SK-N-SH (cell line): ENCODE measurements at regions not wholly inside any gene's neighbourhood (a gene's known extent, or its start where the extent isn't known, plus 50 kb on each side); places are given as distances from the start of the nearest gene placed in this dataset.

ENCODE experiments used
- CTCF ChIA-PET: fragments of 300-600, 350-600 bp; formaldehyde crosslinking; extraction: SDS; loops from one replicate; lab custom pipeline; 2021; lab: Yijun Ruan, JAX
- POLR2A ChIA-PET: fragments of 350-600 bp; sonication (Branson Sonifier 250); formaldehyde crosslinking; extraction: SDS; loops from one replicate; lab custom pipeline; 2020; ENCODE audit warnings: antibody characterized with exemption, inconsistent platforms; lab: Yijun Ruan, JAX
- DNase-seq: peaks from one replicate; pipeline ENCODE4 v3.0.0; 2012
- H2AFZ ChIP-seq: fragments of 200-600 bp; sonication (generic); 2 replicates; pipeline ENCODE4 v1.8.1; 2016; ENCODE audit warnings: antibody characterized with exemption, mild to moderate bottlenecking, low read depth
- H3F3A ChIP-seq: fragments of 200-600 bp; sonication (generic); replicated peaks from 2 replicates; pipeline ENCODE3; 2016; ENCODE audit warnings: antibody characterized with exemption, mild to moderate bottlenecking; ENCODE audit not compliant: insufficient read depth
- H3K27ac ChIP-seq, 2 experiments: fragments of 200-500 bp in 1 of 2; fragments of 200-600 bp in 1 of 2; sonication (Bioruptor generic) in 1 of 2; sonication (generic), shearing (Covaris generic) in 1 of 2; 2 replicates each; pipeline versions ENCODE4 v1.5.1 to v1.6.1; 2014 to 2016; ENCODE audit warnings: low read depth in 2 of 2, inconsistent platforms in 1 of 2, low read length in 1 of 2, mild to moderate bottlenecking in 1 of 2, mixed read lengths in 1 of 2
- H3K27me3 ChIP-seq: fragments of 200-600 bp; sonication (generic), shearing (Covaris generic); 2 replicates; pipeline ENCODE4 v1.6.1; 2016; ENCODE audit warnings: mixed run types; ENCODE audit not compliant: insufficient read depth
- H3K36me3 ChIP-seq, 2 experiments: fragments of 200-500 bp in 1 of 2; fragments of 200-600 bp in 1 of 2; sonication (Bioruptor generic) in 1 of 2; sonication (generic) in 1 of 2; replicated peaks in 1 of 2; 2 replicates each; pipeline versions ENCODE3 to v1.5.1; 2014 to 2016; ENCODE audit warnings: low read length in 1 of 2, mild to moderate bottlenecking in 1 of 2; ENCODE audit not compliant: insufficient read depth in 2 of 2, control insufficient read depth in 1 of 2
- H3K4me1 ChIP-seq, 2 experiments: fragments of 200-500 bp in 1 of 2; fragments of 200-600 bp in 1 of 2; sonication (Bioruptor generic) in 1 of 2; sonication (generic), shearing (Covaris generic) in 1 of 2; 2 replicates each; pipeline versions ENCODE4 v1.5.1 to v1.6.1; 2014 to 2016; ENCODE audit warnings: low read depth in 1 of 2, low read length in 1 of 2, mixed run types in 1 of 2; ENCODE audit not compliant: insufficient read depth in 2 of 2, control insufficient read depth in 1 of 2
- H3K4me2 ChIP-seq: fragments of 200-600 bp; sonication (generic), shearing (Covaris generic); 2 replicates; pipeline ENCODE4 v1.6.1; 2017; ENCODE audit warnings: mixed run types
- H3K4me3 ChIP-seq, 2 experiments: fragments of 200-500 bp in 1 of 2; fragments of 200-600 bp in 1 of 2; sonication (Bioruptor generic) in 1 of 2; sonication (generic), shearing (Covaris generic) in 1 of 2; 2 replicates each; pipeline versions ENCODE4 v1.5.1 to v1.8.1; 2014 to 2016; ENCODE audit warnings: low read depth in 2 of 2, inconsistent platforms in 1 of 2, low read length in 1 of 2, mild to moderate bottlenecking in 1 of 2, mixed read lengths in 1 of 2, moderate library complexity in 1 of 2
- H3K79me2 ChIP-seq: fragments of 200-600 bp; sonication (generic); 2 replicates; pipeline ENCODE4 v1.8.1; 2017; ENCODE audit warnings: mild to moderate bottlenecking; ENCODE audit not compliant: insufficient read depth
- H3K9ac ChIP-seq: fragments of 200-600 bp; sonication (generic); 2 replicates; pipeline ENCODE4 v1.6.1; 2017; ENCODE audit warnings: mixed run types
- H3K9me2 ChIP-seq: fragments of 200-600 bp; sonication (generic); 2 replicates; pipeline ENCODE4 v1.6.1; 2017; ENCODE audit warnings: mixed run types
- H3K9me3 ChIP-seq: fragments of 200-600 bp; sonication (generic); 2 replicates; pipeline ENCODE4 v1.6.1; 2017; ENCODE audit warnings: mixed run types, mild to moderate bottlenecking, moderate library complexity
- H4K20me1 ChIP-seq: fragments of 200-600 bp; sonication (generic); 2 replicates; pipeline ENCODE4 v1.6.1; 2017; ENCODE audit warnings: mild to moderate bottlenecking, mixed run types; ENCODE audit not compliant: insufficient read depth
- CHD2 ChIP-seq: fragments of 150-350 bp; IDR thresholded peaks from 2 replicates; pipeline ENCODE4 v1.6.1; 2018; ENCODE audit warnings: low read length; ENCODE audit not compliant: partially characterized antibody
- ELF1 ChIP-seq: IDR thresholded peaks from 2 replicates; pipeline ENCODE4 v1.4.0; 2012
- FOSL2 ChIP-seq: IDR thresholded peaks from 2 replicates; pipeline ENCODE4 v1.4.0; 2012; ENCODE audit warnings: low read depth, mild to moderate bottlenecking, moderate library complexity, borderline replicate concordance
- GATA2 ChIP-seq: sonication (generic); formaldehyde crosslinking; IDR thresholded peaks from 2 replicates; pipeline ENCODE4 v1.5.0; 2020; ENCODE audit warnings: mild to moderate bottlenecking, missing genetic modification reagents
- MXI1 ChIP-seq: IDR thresholded peaks from 2 replicates; pipeline ENCODE4 v1.6.1; 2012; ENCODE audit warnings: mild to moderate bottlenecking, low read depth, low read length, improper control_type of control experiment
- NFIC ChIP-seq: IDR thresholded peaks from 2 replicates; pipeline ENCODE4 v1.4.0; 2012; ENCODE audit warnings: borderline replicate concordance
- NRF1 ChIP-seq: IDR thresholded peaks from 2 replicates; pipeline ENCODE4 v1.6.1; 2012; ENCODE audit warnings: low read depth, mild to moderate bottlenecking, low read length
- PBX3 ChIP-seq: IDR thresholded peaks from 2 replicates; pipeline ENCODE4; 2012
- RCOR1 ChIP-seq: fragments of 150-350 bp; IDR thresholded peaks from 2 replicates; pipeline ENCODE4 v1.6.1; 2017; ENCODE audit warnings: antibody characterized with exemption, low read length
- SIN3A ChIP-seq: IDR thresholded peaks from 2 replicates; pipeline ENCODE4 v1.6.1; 2012; ENCODE audit warnings: low read depth, mild to moderate bottlenecking, low read length, moderate library complexity, borderline replicate concordance
- SMC3 ChIP-seq: IDR thresholded peaks from 2 replicates; pipeline ENCODE4 v1.6.1; 2012; ENCODE audit warnings: low read depth, low read length, improper control_type of control experiment
- TAF1 ChIP-seq: IDR thresholded peaks from 2 replicates; pipeline ENCODE4 v1.6.1; 2012; ENCODE audit warnings: low read depth, mild to moderate bottlenecking, low read length, moderate library complexity, borderline replicate concordance
- USF1 ChIP-seq: IDR thresholded peaks from 2 replicates; pipeline ENCODE4 v1.4.0; 2012; ENCODE audit warnings: low read depth, borderline replicate concordance
- USF2 ChIP-seq: fragments of 150-350 bp; IDR thresholded peaks from 2 replicates; pipeline ENCODE4 v1.6.1; 2017; ENCODE audit warnings: antibody characterized with exemption, low read length, low read depth, borderline replicate concordance
- WGBS: methylation state at CpG from one replicate; pipeline ENCODE4 v1.1.6; 2017; ENCODE audit warnings: low lambda C conversion rate; 5-methylcytosine and 5-hydroxymethylcytosine counted together
- TF ChIP-seq, protein P1 (sequence below): IDR thresholded peaks from 2 replicates; pipeline ENCODE4 v1.4.0; 2012; ENCODE audit warnings: low read depth, borderline replicate concordance

- H3K9ac ChIP-seq = no peak overlapping the region
- H3F3A ChIP-seq = no peaks in the 10 kb centered on the region
- no peak overlapping the region for H3K4me2 ChIP-seq
- ChIA-PET CTCF (interaction anchor here (1.1 to 1.7 kb wide), 3 partner anchors 9 to 124 kb away, joined by 3 read pairs; no protein-coding TSS in a partner anchor), POLR2A (interaction anchor here (1.5 kb wide), 1 partner anchor 16 kb away, joined by 3 read pairs; no protein-coding TSS in a partner anchor)
- no peaks in the 10 kb centered on the region for H4K20me1 ChIP-seq
- TF ChIP-seq USF2 = no peak
- TF ChIP-seq NFIC = no peak
- TF ChIP-seq ELF1 = no peak
- no peak for TF ChIP-seq PBX3
- no peak for TF ChIP-seq CHD2
- TF ChIP-seq FOSL2 = no peak
- TF ChIP-seq SIN3A = no peak
- TF ChIP-seq RCOR1 = no peak
- TF ChIP-seq MXI1 = no peak
- no peak for TF ChIP-seq NRF1
- no peak for TF ChIP-seq TAF1
- TF ChIP-seq, protein P1, sequence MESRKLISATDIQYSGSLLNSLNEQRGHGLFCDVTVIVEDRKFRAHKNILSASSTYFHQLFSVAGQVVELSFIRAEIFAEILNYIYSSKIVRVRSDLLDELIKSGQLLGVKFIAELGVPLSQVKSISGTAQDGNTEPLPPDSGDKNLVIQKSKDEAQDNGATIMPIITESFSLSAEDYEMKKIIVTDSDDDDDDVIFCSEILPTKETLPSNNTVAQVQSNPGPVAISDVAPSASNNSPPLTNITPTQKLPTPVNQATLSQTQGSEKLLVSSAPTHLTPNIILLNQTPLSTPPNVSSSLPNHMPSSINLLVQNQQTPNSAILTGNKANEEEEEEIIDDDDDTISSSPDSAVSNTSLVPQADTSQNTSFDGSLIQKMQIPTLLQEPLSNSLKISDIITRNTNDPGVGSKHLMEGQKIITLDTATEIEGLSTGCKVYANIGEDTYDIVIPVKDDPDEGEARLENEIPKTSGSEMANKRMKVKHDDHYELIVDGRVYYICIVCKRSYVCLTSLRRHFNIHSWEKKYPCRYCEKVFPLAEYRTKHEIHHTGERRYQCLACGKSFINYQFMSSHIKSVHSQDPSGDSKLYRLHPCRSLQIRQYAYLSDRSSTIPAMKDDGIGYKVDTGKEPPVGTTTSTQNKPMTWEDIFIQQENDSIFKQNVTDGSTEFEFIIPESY = no peak
- no peak for TF ChIP-seq SMC3
- no peak for TF ChIP-seq USF1
- no peak for TF ChIP-seq GATA2 (CRISPR knock-in tag)
- H3K9me2 ChIP-seq = no peaks in the 10 kb centered on the region
- H3K79me2 ChIP-seq = no peaks in the 10 kb centered on the region
- 49% methylated on average over 6 of the region's 6 CpGs for WGBS
- DNase-seq = no peak
- H3K9me3 ChIP-seq = no peaks in the 10 kb centered on the region
- no peaks in the 10 kb centered on the region for H3K36me3 ChIP-seq
- H3K27me3 ChIP-seq = no peaks in the 10 kb centered on the region
- no peak overlapping the region for H2AFZ ChIP-seq
- H3K4me3 ChIP-seq = no peak overlapping the region
- H3K27ac ChIP-seq = no peak overlapping the region
- no peaks in the 10 kb centered on the region; a peak in 1 of 4 replicates for H3K4me1 ChIP-seq
Measured at GRCh38 chr6:168232062-168232461, 87.5 kb downstream of the DACT2 start.
